NT2/D1 (cell line): ENCODE measurements at regions not wholly inside any gene's neighbourhood (a gene's known extent, or its start where the extent isn't known, plus 50 kb on each side); places are given as distances from the start of the nearest gene placed in this dataset.
"Not testable (repeated sequence)": the region's sequence is repeated elsewhere in the genome, so short reads cannot be mapped to it uniquely, and the experiment has no call there.

Source experiments
- DNase-seq: peaks from one replicate; pipeline ENCODE4 v3.0.0-alpha.2; 2011; ENCODE audit warnings: low read depth, low spot score
- H3K27me3 ChIP-seq: 2 replicates; pipeline ENCODE4 v1.6.0; 2011; ENCODE audit warnings: mild to moderate bottlenecking; ENCODE audit not compliant: insufficient read length, insufficient read depth
- H3K36me3 ChIP-seq: 2 replicates; pipeline ENCODE4 v1.6.1; 2011; ENCODE audit warnings: mild to moderate bottlenecking, low read length, mixed read lengths; ENCODE audit not compliant: insufficient read depth, insufficient read length
- H3K4me1 ChIP-seq: 2 replicates; pipeline ENCODE4 v1.5.1; 2011; ENCODE audit not compliant: insufficient read depth, insufficient read length
- H3K4me3 ChIP-seq: 2 replicates; pipeline ENCODE4 v1.5.1; 2011; ENCODE audit warnings: low read depth; ENCODE audit not compliant: insufficient read length
- H3K9ac ChIP-seq: 2 replicates; pipeline ENCODE4 v1.6.0; 2011; ENCODE audit warnings: low read depth; ENCODE audit not compliant: insufficient read length
- H3K9me3 ChIP-seq: 2 replicates; pipeline ENCODE4 v1.5.1; 2011; ENCODE audit warnings: mild to moderate bottlenecking, low read length; ENCODE audit not compliant: insufficient read depth
- SUZ12 ChIP-seq: IDR thresholded peaks from 2 replicates; pipeline ENCODE4 v1.6.1; 2011; ENCODE audit not compliant: insufficient read length, insufficient read depth; ENCODE audit errors: extremely low read depth
- YY1 ChIP-seq: IDR thresholded peaks from 2 replicates; pipeline ENCODE4 v1.6.1; 2011; ENCODE audit not compliant: insufficient read length, insufficient read depth
- ZNF274 ChIP-seq: IDR thresholded peaks from 2 replicates; pipeline ENCODE4 v1.6.1; 2011; ENCODE audit warnings: mild to moderate bottlenecking, low read depth, low read length

GRCh38 chr6:16040628-16040974 is 88.3 kb upstream of the MYLIP start:
- peaks cover 24% of the 10 kb centered on the region; the same call in 1 of the 2 replicates for H3K9me3 ChIP-seq
- H3K9ac ChIP-seq: no peak overlapping the region
- DNase-seq: no peak
- H3K4me3 ChIP-seq: no peak overlapping the region
- no peak for TF ChIP-seq SUZ12
- no peak for TF ChIP-seq ZNF274
- no peak for TF ChIP-seq YY1
- no peaks in the 10 kb centered on the region for H3K27me3 ChIP-seq
- H3K4me1 ChIP-seq: no peaks in the 10 kb centered on the region
- no peaks in the 10 kb centered on the region for H3K36me3 ChIP-seq

- H3K9me3 ChIP-seq: peaks cover 24% of the 10 kb centered on the region; the same call in 1 of the 2 replicates
- not testable (repeated sequence) for H3K27me3 ChIP-seq, DNase-seq, H3K4me1 ChIP-seq, H3K4me3 ChIP-seq, H3K9ac ChIP-seq, H3K36me3 ChIP-seq
Measured at GRCh38 chr6:16039892-16040627, 88.8 kb upstream of the MYLIP start.

- no peaks in the 10 kb centered on the region for H3K36me3 ChIP-seq
- no peak overlapping the region for H3K9ac ChIP-seq
- H3K4me3 ChIP-seq: no peak overlapping the region
- H3K27me3 ChIP-seq: no peaks in the 10 kb centered on the region
- no peak for TF ChIP-seq YY1
- TF ChIP-seq ZNF274: no peak
- no peak for TF ChIP-seq SUZ12
- peaks cover 24% of the 10 kb centered on the region; the same call in 1 of the 2 replicates for H3K9me3 ChIP-seq
- DNase-seq: no peak
- H3K4me1 ChIP-seq: no peaks in the 10 kb centered on the region
Measured at GRCh38 chr6:16038938-16039337, 89.9 kb upstream of the MYLIP start.

GRCh38 chr6:16035488-16036080 is 93.3 kb upstream of the MYLIP start:
- Histone ChIP-seq H3K9ac (no peak overlapping the region), H3K9me3 (peaks cover 21% of the 10 kb centered on the region; the same call in 1 of the 2 replicates), H3K27me3 (no peaks in the 10 kb centered on the region), H3K36me3 (no peaks in the 10 kb centered on the region), H3K4me1 (no peaks in the 10 kb centered on the region), H3K4me3 (no peak overlapping the region)
- TF ChIP-seq SUZ12: no peak
- DNase-seq: no peak

GRCh38 chr6:16033214-16033613 is 95.7 kb upstream of the MYLIP start:
- DNase-seq: no peak
- TF ChIP-seq ZNF274 (no peak), YY1 (no peak), SUZ12 (no peak)
- 0 out of 2 replicates have a peak, but pooled peaks cover 13% of the 10 kb centered on the region for H3K9me3 ChIP-seq
- no peaks in the 10 kb centered on the region for H3K27me3 ChIP-seq
- no peaks in the 10 kb centered on the region for H3K4me1 ChIP-seq
- H3K36me3 ChIP-seq: no peaks in the 10 kb centered on the region
- H3K9ac ChIP-seq: no peak overlapping the region
- no peak overlapping the region for H3K4me3 ChIP-seq

GRCh38 chr6:16031278-16031981 is 97.5 kb upstream of the MYLIP start:
- Histone ChIP-seq H3K36me3 (no peaks in the 10 kb centered on the region), H3K27me3 (no peaks in the 10 kb centered on the region), H3K9ac (no peak overlapping the region), H3K4me1 (no peaks in the 10 kb centered on the region), H3K4me3 (no peak overlapping the region), H3K9me3 (0 out of 2 replicates have a peak, but pooled peaks cover 13% of the 10 kb centered on the region)
- DNase-seq: no peak
- TF ChIP-seq ZNF274: no peak
- TF ChIP-seq SUZ12: no peak
- TF ChIP-seq YY1: no peak

- DNase-seq: no peak
- no peak for TF ChIP-seq YY1
- TF ChIP-seq SUZ12: no peak
- TF ChIP-seq ZNF274: no peak
- H3K4me1 ChIP-seq: no peaks in the 10 kb centered on the region
- H3K4me3 ChIP-seq: no peak overlapping the region
- H3K9me3 ChIP-seq: 0 out of 2 replicates have a peak, but pooled peaks cover 13% of the 10 kb centered on the region
- no peaks in the 10 kb centered on the region for H3K36me3 ChIP-seq
- H3K9ac ChIP-seq: no peak overlapping the region
- no peaks in the 10 kb centered on the region for H3K27me3 ChIP-seq
Measured at GRCh38 chr6:16028966-16029365, 99.9 kb upstream of the MYLIP start.
